HL-60 (cell line): ENCODE measurements at regions not wholly inside any gene's neighbourhood (a gene's known extent, or its start where the extent isn't known, plus 50 kb on each side); places are given as distances from the start of the nearest gene placed in this dataset.

Source experiments
- GABPA ChIP-seq: IDR thresholded peaks from 2 replicates; pipeline ENCODE4 v1.6.1; 2012; ENCODE audit warnings: low read depth
- POLR2AphosphoS5 ChIP-seq: IDR thresholded peaks from 2 replicates; pipeline ENCODE4 v1.6.1; 2012; ENCODE audit warnings: low read depth
- TF ChIP-seq, protein P1 (sequence below): IDR thresholded peaks from one replicate; pipeline ENCODE4 v1.5.1; 2011; ENCODE audit warnings: low read length, control low read depth, inconsistent platforms; ENCODE audit not compliant: insufficient read depth

- TF ChIP-seq, protein P1, sequence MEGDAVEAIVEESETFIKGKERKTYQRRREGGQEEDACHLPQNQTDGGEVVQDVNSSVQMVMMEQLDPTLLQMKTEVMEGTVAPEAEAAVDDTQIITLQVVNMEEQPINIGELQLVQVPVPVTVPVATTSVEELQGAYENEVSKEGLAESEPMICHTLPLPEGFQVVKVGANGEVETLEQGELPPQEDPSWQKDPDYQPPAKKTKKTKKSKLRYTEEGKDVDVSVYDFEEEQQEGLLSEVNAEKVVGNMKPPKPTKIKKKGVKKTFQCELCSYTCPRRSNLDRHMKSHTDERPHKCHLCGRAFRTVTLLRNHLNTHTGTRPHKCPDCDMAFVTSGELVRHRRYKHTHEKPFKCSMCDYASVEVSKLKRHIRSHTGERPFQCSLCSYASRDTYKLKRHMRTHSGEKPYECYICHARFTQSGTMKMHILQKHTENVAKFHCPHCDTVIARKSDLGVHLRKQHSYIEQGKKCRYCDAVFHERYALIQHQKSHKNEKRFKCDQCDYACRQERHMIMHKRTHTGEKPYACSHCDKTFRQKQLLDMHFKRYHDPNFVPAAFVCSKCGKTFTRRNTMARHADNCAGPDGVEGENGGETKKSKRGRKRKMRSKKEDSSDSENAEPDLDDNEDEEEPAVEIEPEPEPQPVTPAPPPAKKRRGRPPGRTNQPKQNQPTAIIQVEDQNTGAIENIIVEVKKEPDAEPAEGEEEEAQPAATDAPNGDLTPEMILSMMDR: no peak
- no peak for TF ChIP-seq GABPA
- TF ChIP-seq POLR2AphosphoS5: no peak
Observed at GRCh38 chr5:112552791-112553190, 133.7 kb upstream of the EPB41L4A start.
